GM18507 (cell line): ENCODE measurements at regions not wholly inside any gene's neighbourhood (a gene's known extent, or its start where the extent isn't known, plus 50 kb on each side); places are given as distances from the start of the nearest gene placed in this dataset.

Source experiments
- DNase-seq: peaks from one replicate; pipeline ENCODE4 v3.0.0; 2011; ENCODE audit warnings: low read depth; ENCODE audit not compliant: insufficient read length; ENCODE audit errors: extremely low spot score
- FAIRE-seq: peaks from 2 replicates; lab custom pipeline; 2011; peaks lifted over from hg19 to GRCh38; lab: Jason Lieb, UNC

GRCh38 chr5:67292201-67292940, 95.8 kb upstream of the CD180 start:
- DNase-seq: no peak
- no peak for FAIRE-seq

- DNase-seq (no peak), FAIRE-seq (no peak)
Measured at GRCh38 chr5:67291671-67292070, 95.1 kb upstream of the CD180 start.

- FAIRE-seq: no peak
- no peak for DNase-seq
Measured at GRCh38 chr5:67291066-67291465, 94.5 kb upstream of the CD180 start.

- FAIRE-seq (no peak), DNase-seq (no peak)
Measured at GRCh38 chr5:67290655-67291054, 94.1 kb upstream of the CD180 start.

- no peak for DNase-seq
- FAIRE-seq: no peak
Measured at GRCh38 chr5:67289763-67290521, 93.3 kb upstream of the CD180 start.

DNA sequence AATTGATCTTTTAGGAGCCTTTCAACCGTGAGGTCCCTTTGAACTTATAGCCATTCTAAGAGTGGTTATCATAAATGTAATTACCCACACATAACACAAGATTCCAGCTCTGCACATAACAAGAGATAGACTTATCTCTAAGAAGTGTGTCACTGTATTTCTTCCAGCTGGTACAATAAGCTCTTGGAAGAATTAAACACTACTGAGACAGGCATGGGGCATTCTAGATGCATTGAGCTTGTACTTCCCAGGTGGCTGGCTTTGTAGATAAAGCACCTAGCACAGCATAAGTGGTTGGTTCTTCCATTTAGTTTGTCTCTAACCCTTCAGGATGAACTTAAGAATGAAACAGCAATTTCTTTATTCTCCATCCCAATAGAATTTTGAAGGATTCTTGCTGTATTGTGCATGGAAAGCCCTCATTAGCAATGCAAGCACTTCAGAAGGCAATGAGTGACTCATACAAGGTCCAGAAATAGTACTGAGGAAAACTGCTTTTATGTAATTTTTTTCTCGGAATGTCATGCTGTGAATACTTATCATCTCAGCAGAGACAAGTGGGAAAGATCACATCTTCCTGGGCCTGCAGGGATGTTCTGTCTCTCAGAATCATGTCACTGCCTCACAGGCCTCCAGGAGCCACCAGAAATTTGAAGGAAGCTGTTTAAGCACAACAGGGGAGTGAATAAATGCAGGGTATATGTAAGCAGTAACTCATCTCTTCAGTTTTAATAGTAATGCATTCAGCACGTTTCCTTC, 91.1 kb upstream of the CD180 start:
- FAIRE-seq: no peak
- no peak for DNase-seq

GRCh38 chr5:67286006-67286405, 89.4 kb upstream of the CD180 start:
- no peak for FAIRE-seq
- DNase-seq: no peak

GRCh38 chr5:67283988-67284487, 87.4 kb upstream of the CD180 start:
- FAIRE-seq (no peak), DNase-seq (no peak)

DNA sequence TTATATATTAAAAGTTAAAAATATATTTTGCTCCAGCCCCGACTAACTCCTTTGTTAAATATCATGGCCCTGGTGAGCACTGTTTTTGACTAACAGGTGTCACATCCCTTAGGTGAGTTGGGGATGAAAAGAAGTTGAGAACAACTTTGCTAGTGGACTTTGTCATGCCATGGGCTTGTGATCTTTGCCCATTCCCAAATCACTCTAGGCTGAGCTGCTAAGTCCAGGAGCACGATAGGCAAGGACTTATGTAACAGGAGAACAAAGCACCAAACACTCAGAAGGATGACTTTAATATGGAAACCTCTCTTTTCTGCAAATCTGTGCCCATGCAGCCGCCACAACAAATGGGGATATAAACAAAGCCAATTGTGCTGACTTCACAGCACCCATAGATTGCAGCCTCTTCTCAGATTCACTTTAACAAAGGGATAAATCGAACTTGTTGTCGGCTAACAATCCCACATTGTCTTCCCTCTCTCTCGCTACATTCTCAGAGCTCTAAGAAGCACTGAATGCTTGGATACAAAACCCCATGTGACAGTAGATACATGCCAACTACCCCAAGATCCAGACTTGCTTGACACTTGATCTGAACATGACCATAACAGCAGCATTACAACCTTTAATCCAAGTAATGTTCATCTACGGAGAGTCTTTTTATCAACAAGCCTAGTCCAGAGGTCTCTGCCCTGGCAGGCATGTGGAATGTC, 86.8 kb upstream of the CD180 start:
- FAIRE-seq (no peak), DNase-seq (no peak)

DNA sequence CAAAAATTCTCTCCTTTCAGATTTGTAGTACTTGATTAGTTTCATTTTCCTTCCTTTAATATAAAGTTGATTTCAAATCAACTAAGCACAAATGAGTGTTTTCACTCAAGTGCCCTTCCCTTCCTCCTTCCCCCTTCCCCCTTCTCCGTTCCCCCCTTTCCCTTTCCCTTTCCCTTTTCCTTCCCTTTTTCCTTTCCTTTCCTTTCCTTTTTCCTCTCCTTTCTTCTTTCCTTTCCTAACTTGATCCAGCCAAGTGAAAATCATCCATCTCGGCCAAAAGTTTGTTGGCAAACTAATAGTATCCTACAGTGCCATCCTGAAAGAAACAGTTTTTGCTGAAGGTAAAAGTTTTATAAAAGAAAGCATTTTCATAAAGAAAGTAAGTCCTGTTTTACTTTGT, 85.3 kb upstream of the CD180 start:
- FAIRE-seq: no peak
- no peak for DNase-seq

DNA sequence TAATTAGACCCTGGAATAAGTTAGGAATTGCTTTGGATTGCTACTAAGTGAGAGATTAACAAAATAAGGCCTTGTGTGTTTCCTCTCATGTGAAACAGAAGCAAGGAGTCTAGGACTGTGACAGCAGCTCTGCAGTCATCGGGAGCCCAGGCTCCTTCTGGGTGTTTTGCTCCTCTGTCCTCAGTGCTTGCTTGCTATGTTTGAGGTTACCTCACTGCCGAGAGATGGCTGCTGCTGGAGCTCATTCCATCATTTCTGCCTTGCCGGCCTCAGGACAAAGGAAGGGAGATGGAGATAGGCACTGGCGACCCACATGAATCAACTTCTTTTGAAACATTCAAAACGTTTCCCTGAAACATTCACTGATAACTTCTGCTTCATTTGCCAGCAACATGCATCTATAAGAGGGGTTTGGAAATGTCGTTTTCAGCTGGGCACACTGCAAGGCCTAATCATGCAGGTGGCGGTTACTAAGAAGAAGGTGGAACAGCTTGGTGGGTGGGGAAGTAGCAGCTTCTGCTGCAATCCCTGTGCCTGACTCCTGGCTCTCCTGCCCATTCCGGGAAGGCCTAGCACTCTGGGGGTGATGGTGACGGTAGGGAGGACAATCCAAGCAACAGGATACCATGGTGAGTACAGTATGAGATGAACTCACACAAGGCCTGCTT, 77.2 kb upstream of the CD180 start:
- FAIRE-seq (no peak), DNase-seq (no peak)

DNA sequence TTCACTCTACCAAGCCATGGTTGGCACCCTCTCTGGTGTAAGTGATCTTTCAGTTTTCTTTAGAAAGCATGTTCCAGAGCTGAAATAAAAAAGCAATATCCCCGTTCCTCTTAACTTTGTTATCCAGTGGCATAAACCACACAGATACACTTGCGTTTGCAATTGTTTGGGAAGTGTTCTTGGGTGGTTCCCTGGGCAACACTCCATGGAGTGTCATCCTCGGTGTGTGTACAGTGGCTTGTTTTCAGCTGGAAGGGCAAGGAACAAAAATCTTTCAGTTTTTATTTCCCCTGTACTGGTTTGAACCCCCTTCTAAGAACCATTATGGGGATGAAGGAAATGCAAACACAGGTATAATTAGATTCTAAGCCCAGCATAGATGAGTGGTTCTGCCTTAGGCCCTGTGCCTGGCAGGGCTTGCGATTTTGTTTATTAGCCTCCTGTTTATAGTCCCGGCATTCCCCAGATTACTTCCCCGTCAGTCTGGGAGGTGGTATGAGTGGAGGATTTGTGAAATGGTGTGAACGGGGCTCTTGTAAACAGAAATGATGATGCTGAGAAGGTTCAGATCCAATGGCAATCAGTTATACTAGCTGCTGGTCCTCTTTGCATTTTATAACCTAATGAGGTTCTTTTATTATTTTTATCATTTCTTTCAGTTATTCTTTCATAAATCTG, 76.0 kb upstream of the CD180 start:
- no peak for DNase-seq
- no peak for FAIRE-seq

DNA sequence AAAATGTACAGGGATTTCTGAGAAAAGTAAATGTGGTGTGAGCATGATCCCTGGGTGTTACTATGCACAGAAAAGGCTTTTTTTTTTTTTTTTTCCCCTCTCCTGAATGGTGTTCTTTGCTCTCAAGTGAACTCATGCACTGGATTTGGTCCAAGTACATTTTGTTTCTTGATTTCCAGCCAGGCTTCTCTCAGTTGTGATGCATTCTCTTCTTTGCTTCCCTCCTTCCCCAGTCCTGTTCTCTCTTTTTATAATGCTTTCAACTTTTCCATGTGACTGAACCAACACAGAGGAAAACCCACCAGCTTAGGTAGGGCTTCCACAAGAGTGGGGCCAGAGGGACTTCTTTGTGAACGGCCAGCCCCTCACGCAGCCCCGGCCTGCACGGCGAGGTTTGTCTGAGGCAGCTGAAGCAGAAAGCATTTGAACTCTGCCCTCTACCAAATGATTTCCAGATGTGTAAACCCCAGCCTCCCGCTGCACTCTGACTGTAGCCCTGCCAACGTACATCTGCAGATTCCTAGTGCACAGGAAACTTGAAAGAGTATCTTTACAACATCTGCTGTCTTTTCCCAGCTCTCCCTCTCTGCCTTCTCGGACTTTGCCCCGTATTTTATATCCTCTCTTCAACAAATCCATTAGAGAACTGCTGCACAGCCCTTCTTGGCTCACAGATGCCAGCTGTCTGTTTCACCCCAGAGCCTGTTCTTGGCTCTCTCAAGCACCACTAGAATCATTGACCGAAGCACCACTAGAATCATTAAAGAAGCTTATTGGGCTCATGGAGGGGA, 71.8 kb upstream of the CD180 start:
- FAIRE-seq (no peak), DNase-seq (no peak)

DNA sequence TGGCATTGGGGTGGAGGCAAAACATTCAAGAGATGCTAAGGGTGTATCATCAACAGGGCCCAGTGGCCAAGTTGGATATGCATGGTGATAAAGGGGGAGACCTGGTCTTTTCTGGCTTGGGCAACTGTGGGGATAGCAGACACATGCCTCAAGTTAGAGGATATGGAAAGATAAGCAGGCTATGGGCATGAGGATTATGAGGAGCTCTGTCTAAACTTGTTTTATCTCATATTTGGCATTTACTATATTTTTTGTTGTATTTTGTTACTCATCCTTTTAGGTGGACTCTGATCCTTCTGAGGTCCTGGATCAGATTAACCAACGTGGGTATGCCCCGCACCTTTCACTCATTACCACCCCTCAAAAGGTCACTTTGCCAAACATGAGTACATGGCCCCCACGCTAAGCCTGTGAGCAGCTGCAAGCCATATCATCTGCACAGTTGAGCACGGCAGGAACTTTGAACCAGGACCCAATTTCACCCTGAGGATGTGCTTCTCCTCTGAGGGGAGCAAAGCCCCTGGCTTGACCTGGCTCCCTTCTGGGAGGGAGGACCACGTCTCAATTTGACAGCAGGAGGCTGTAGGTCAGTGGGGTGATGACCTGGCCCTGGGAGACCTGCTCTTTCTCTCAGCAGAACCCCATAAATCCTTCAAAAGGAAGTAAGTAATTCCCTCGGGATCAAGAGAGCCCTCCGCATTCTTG, 71.1 kb upstream of the CD180 start:
- DNase-seq: no peak
- no peak for FAIRE-seq

DNA sequence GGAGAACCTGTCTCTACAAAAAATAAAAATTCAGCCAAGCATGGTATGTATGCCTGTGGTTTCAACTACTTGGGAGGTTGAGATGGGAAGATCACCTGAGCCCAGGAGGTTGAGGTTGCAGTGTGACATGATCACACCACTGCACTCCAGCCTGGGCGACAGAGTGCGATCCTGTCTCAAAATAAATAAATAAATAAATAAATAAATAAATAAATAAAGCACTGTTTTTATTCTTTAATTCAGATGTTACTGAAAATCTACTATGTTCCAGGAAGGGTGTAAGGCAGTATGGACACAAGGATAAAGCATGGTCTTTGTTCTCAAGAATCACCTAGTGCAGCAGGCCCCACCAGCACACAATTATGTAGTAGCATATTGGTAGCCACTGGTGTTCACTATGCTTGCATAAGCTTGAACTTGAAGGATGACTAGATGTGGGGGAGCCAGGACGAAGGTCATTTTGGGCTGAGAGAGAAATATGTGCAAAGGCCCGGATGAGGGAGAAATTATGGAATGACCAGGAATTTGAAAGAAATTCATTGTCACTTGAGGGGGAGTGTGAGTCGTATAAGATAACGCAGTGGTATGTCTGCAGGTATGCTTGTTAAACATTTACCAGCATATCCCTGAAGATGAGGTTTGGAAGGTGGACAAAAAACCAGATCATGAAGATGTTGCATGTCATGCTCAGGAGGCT, 70.2 kb upstream of the CD180 start:
- FAIRE-seq (no peak), DNase-seq (no peak)

GRCh38 chr5:67265951-67266350, 69.4 kb upstream of the CD180 start:
- DNase-seq (no peak), FAIRE-seq (no peak)
